ENCODE measurements at regions not wholly inside any gene's neighbourhood (a gene's known extent, or its start where the extent isn't known, plus 50 kb on each side); places are given as distances from the start of the nearest gene placed in this dataset.

DNA sequence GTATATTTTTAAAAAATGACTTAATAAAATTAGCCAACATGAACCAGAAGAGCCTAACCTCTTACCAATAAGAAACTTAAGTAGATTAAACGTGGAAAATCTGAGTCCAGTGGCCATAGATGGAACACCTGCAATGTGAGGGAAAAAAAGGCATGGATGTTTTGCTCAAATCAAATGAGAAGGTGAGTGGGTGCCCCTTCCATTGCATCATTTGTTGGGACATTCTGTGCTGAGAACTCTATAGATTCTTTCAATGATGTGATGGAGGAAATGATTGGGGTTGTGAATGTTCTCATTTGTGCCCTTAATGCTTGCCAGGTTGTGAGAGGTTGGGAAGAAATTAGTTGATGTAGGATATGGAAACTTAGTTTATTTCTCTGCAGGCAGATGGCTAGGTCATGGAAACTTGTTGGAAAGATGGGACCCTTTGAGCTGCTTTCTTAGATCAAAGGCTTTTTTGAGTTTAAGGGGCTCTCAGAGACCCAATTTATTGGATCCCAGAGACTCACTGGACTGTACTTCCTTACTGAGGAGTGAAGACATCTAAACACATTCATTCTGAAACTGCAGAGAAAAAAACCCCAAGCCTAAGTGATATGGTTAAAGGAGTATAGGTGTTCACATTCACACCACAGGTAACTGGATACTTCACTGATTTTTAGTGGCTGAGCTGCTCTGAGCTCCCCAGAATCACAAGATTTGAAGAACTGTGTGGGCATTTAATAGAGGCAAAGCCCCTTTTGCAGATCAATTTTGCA lies 95.9 kb downstream of the DACT1 start:
- TF ChIP-seq, protein P1, sequence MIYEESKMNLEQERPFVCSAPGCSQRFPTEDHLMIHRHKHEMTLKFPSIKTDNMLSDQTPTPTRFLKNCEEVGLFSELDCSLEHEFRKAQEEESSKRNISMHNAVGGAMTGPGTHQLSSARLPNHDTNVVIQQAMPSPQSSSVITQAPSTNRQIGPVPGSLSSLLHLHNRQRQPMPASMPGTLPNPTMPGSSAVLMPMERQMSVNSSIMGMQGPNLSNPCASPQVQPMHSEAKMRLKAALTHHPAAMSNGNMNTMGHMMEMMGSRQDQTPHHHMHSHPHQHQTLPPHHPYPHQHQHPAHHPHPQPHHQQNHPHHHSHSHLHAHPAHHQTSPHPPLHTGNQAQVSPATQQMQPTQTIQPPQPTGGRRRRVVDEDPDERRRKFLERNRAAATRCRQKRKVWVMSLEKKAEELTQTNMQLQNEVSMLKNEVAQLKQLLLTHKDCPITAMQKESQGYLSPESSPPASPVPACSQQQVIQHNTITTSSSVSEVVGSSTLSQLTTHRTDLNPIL (CRISPR knock-in tag; IDR thresholded peaks at IDR 0.05; ENCODE audit: low read depth) = no peak
- TF ChIP-seq TOX (CRISPR knock-in tag; IDR thresholded peaks at IDR 0.05; ENCODE audit: borderline replicate concordance) (no peak), ZFP3 (CRISPR knock-in tag; IDR thresholded peaks at IDR 0.05) (no peak), CSDC2 (CRISPR knock-in tag; IDR thresholded peaks at IDR 0.05) (no peak)
- TF ChIP-seq, protein P2, sequence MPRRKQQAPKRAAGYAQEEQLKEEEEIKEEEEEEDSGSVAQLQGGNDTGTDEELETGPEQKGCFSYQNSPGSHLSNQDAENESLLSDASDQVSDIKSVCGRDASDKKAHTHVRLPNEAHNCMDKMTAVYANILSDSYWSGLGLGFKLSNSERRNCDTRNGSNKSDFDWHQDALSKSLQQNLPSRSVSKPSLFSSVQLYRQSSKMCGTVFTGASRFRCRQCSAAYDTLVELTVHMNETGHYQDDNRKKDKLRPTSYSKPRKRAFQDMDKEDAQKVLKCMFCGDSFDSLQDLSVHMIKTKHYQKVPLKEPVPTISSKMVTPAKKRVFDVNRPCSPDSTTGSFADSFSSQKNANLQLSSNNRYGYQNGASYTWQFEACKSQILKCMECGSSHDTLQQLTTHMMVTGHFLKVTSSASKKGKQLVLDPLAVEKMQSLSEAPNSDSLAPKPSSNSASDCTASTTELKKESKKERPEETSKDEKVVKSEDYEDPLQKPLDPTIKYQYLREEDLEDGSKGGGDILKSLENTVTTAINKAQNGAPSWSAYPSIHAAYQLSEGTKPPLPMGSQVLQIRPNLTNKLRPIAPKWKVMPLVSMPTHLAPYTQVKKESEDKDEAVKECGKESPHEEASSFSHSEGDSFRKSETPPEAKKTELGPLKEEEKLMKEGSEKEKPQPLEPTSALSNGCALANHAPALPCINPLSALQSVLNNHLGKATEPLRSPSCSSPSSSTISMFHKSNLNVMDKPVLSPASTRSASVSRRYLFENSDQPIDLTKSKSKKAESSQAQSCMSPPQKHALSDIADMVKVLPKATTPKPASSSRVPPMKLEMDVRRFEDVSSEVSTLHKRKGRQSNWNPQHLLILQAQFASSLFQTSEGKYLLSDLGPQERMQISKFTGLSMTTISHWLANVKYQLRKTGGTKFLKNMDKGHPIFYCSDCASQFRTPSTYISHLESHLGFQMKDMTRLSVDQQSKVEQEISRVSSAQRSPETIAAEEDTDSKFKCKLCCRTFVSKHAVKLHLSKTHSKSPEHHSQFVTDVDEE (CRISPR knock-in tag; IDR thresholded peaks at IDR 0.05) = no peak
- TF ChIP-seq, protein P3, sequence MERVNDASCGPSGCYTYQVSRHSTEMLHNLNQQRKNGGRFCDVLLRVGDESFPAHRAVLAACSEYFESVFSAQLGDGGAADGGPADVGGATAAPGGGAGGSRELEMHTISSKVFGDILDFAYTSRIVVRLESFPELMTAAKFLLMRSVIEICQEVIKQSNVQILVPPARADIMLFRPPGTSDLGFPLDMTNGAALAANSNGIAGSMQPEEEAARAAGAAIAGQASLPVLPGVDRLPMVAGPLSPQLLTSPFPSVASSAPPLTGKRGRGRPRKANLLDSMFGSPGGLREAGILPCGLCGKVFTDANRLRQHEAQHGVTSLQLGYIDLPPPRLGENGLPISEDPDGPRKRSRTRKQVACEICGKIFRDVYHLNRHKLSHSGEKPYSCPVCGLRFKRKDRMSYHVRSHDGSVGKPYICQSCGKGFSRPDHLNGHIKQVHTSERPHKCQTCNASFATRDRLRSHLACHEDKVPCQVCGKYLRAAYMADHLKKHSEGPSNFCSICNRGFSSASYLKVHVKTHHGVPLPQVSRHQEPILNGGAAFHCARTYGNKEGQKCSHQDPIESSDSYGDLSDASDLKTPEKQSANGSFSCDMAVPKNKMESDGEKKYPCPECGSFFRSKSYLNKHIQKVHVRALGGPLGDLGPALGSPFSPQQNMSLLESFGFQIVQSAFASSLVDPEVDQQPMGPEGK (CRISPR knock-in tag; IDR thresholded peaks at IDR 0.05; ENCODE audit: borderline replicate concordance) = no peak
